ENCODE measurements at regions not wholly inside any gene's neighbourhood (a gene's known extent, or its start where the extent isn't known, plus 50 kb on each side); places are given as distances from the start of the nearest gene placed in this dataset.

- H3K27me3 ChIP-seq (ENCODE audit: insufficient read depth, low read depth), result 0 out of 2 replicates have a peak, but pooled peaks cover 5% of the 10 kb centered on the region
- TF ChIP-seq CTCF (conservative IDR thresholded peaks at IDR 0.05) (no peak), EZH2 (IDR thresholded peaks at IDR 0.05; ENCODE audit: low read depth) (no peak)
- H3K9me3 ChIP-seq (ENCODE audit: insufficient read depth, low read depth), result no peaks in the 10 kb centered on the region
- ChIA-PET POLR2A (ENCODE audit: unreplicated experiment) (interaction anchor here (0.6 kb wide), 3 partner anchors 77 to 1013 kb away, joined by 3 to 11 read pairs (median 3); no protein-coding TSS in a partner anchor), CTCF (no interaction called here)
- peaks cover 14% of the 10 kb centered on the region; the same call in 1 of the 2 replicates for H3F3A ChIP-seq (ENCODE audit: insufficient read depth, low read depth)
- no TSS peak for BruUV-seq (replicated peaks)
- no peak overlapping the region for H3K4me3 ChIP-seq
- no peaks in the 10 kb centered on the region for H4K20me1 ChIP-seq (ENCODE audit: insufficient read depth)
- H3K4me1 ChIP-seq (replicated peaks; ENCODE audit: insufficient read depth), result peaks cover 10% of the 10 kb centered on the region
- H2AFZ ChIP-seq, result no peak overlapping the region
- H3K4me2 ChIP-seq, result no peak overlapping the region
- no peaks in the 10 kb centered on the region for H3K36me3 ChIP-seq (ENCODE audit: low read depth)
- H3K27ac ChIP-seq, result no peak overlapping the region
- H3K79me2 ChIP-seq (ENCODE audit: low read depth), result no peaks in the 10 kb centered on the region
- no peak for DNase-seq
- H3K9me2 ChIP-seq (ENCODE audit: insufficient read depth), result no peaks in the 10 kb centered on the region
- intact Hi-C loops (cut with micrococcal nuclease; ENCODE audit: unreplicated experiment), result no loop called here
Measured at GRCh38 chr9:129256959-129257713, 79.1 kb upstream of the IER5L start.

DNA sequence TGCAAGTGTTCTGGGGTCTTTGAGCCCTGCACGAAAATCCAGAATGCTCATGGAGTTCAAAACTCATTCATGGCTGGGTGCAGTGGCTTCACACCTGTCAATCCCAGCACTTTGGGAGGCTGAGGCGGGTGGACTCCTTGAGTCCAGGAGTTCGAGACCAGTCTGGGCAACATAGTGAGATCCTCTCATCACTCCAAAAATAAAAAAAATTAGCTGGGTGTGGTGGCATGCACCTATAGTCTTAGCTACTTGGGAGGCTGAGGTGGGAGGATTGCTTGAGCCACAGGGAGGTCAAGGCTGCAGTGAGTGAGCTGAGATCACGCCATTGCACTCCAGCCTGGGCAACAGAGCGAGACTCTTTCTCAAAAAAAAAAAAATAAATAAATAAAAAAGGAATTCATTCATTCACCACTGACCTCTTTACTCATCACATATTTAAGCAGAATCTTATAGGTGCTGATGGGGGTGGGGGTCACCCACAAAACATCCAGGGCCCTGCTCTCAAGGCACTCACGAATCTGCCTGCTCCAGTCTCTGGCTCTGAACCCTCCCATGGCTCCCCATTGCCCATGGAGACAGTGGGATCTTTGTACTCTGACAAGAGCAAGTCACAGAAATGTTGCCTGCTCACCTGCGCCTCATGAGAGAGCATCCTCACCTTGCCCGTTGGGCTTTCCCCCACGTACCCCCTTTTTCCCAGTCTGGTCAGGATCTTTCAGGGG is 76.7 kb upstream of the IER5L start:
- no TSS peak for BruUV-seq (replicated peaks)
- TF ChIP-seq EZH2 (IDR thresholded peaks at IDR 0.05; ENCODE audit: low read depth) (no peak), CTCF (conservative IDR thresholded peaks at IDR 0.05) (no peak)
- intact Hi-C loops (cut with micrococcal nuclease; ENCODE audit: unreplicated experiment), result no loop called here
- DNase-seq, result no peak
- Histone ChIP-seq H3K27ac (no peak overlapping the region), H3K4me2 (no peak overlapping the region), H2AFZ (no peak overlapping the region), H3K4me1 (replicated peaks; ENCODE audit: insufficient read depth) (peaks cover 8% of the 10 kb centered on the region), H3K9me3 (ENCODE audit: insufficient read depth, low read depth) (no peaks in the 10 kb centered on the region), H3F3A (ENCODE audit: insufficient read depth, low read depth) (peaks cover 14% of the 10 kb centered on the region; the same call in 1 of the 2 replicates), H3K79me2 (ENCODE audit: low read depth) (no peaks in the 10 kb centered on the region), H3K9me2 (ENCODE audit: insufficient read depth) (no peaks in the 10 kb centered on the region), H3K4me3 (no peak overlapping the region), H3K36me3 (ENCODE audit: low read depth) (no peaks in the 10 kb centered on the region), H3K27me3 (ENCODE audit: insufficient read depth, low read depth) (0 out of 2 replicates have a peak, but pooled peaks cover 5% of the 10 kb centered on the region), H4K20me1 (ENCODE audit: insufficient read depth) (no peaks in the 10 kb centered on the region)
- ChIA-PET CTCF (no interaction called here), POLR2A (ENCODE audit: unreplicated experiment) (interaction anchor here (0.6 to 0.7 kb wide), 2 partner anchors 28 to 311 kb away, joined by 3 to 5 read pairs; no protein-coding TSS in a partner anchor)

DNA sequence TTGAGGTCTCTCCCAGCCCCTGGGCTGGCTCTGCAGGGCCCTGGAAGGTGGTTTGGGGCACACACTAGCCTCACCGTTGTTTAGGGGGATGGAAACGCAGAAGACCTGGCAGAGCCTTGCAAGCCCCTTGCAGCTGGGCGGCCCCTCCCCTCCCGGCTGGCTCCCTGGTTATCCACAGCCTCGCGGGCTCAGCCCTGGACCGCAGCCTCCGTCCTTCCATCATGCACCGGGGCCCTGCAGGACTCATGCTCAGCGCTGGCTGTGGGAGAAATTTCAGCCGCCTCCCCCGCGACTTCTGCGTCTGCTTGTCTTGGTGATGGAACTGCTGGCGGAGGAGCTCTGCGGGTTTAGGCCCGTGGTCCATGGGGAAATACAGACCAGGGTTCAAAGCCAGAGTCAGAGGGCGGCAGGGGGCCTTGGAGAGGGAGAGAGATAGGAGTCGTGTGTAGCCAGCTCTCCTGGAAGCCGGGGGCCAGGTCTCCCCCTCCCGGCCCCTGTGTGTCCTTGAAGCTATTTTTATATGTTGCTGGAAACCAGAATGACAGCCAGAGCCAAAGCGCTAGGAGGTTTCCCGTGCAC is 75.8 kb upstream of the IER5L start:
- CTCF ChIA-PET, result no interaction called here
- Histone ChIP-seq H3K4me3 (no peak overlapping the region), H3K27ac (no peak overlapping the region), H3K4me1 (replicated peaks; ENCODE audit: insufficient read depth) (peaks cover 5% of the 10 kb centered on the region), H3K36me3 (ENCODE audit: low read depth) (no peaks in the 10 kb centered on the region), H3K4me2 (no peak overlapping the region), H3K9me3 (ENCODE audit: insufficient read depth, low read depth) (no peaks in the 10 kb centered on the region), H3F3A (ENCODE audit: insufficient read depth, low read depth) (peaks cover 14% of the 10 kb centered on the region; the same call in 1 of the 2 replicates), H2AFZ (no peak overlapping the region), H3K79me2 (ENCODE audit: low read depth) (no peaks in the 10 kb centered on the region), H3K27me3 (ENCODE audit: insufficient read depth, low read depth) (no peaks in the 10 kb centered on the region), H3K9me2 (ENCODE audit: insufficient read depth) (no peaks in the 10 kb centered on the region), H4K20me1 (ENCODE audit: insufficient read depth) (no peaks in the 10 kb centered on the region)
- intact Hi-C loops (cut with micrococcal nuclease; ENCODE audit: unreplicated experiment), result no loop called here
- POLR2A ChIA-PET (ENCODE audit: unreplicated experiment), result interaction anchor here (0.7 kb wide), 1 partner anchor 312 kb away, joined by 5 read pairs; no protein-coding TSS in a partner anchor
- TF ChIP-seq EZH2 (IDR thresholded peaks at IDR 0.05; ENCODE audit: low read depth), result no peak
- no TSS peak for BruUV-seq (replicated peaks)
- DNase-seq, result no peak
